ENCODE measurements at regions not wholly inside any gene's neighbourhood (a gene's known extent, or its start where the extent isn't known, plus 50 kb on each side); places are given as distances from the start of the nearest gene placed in this dataset.

DNA sequence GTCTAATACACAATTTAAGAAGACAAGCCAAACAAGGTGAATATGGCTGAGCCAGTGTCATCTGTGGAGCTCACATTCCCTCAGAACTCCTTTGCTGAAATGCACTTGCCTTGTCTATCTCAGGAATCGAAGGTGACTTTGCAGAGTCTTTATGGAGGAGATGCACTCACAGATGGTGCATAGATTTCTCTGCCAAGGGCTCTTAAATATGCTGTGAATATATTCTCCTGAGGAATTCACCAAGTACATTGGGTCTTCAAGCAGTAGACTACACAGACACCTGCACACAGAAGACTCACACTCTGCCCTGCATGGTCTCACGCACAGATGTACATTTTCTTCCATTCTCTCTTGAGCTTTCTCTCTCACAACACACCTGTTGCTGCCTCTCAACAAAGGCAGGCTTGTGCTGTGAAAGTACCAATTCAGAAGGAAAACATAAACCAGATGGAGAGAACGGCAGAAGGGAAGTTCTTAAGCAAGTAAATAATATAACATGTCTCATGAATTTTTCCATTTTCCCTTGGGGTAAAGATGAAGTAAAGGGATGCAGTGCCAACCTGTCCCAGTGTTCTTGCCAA is 174.7 kb downstream of the DLEU7 start:
- Histone ChIP-seq H3K9ac (ENCODE audit: low read length in 2 of 2) (no peak overlapping the region), H3K27ac (ENCODE audit: low read length) (no peak overlapping the region), H3K4me1 (ENCODE audit: control insufficient read depth, insufficient read depth, low read length) (no peaks in the 10 kb centered on the region), H3K27me3 (ENCODE audit: control insufficient read depth in 1 of 2, insufficient read depth in 2 of 2, low read length in 2 of 2) (no peaks in the 10 kb centered on the region), H3K9me3 (ENCODE audit: control insufficient read depth in 2 of 2, low read length in 2 of 2) (no peaks in the 10 kb centered on the region), H3K4me3 (ENCODE audit: low read length in 2 of 2) (no peak overlapping the region), H3K36me3 (ENCODE audit: control insufficient read depth in 2 of 2, insufficient read depth in 2 of 2, low read length in 2 of 2) (no peaks in the 10 kb centered on the region)

DNA sequence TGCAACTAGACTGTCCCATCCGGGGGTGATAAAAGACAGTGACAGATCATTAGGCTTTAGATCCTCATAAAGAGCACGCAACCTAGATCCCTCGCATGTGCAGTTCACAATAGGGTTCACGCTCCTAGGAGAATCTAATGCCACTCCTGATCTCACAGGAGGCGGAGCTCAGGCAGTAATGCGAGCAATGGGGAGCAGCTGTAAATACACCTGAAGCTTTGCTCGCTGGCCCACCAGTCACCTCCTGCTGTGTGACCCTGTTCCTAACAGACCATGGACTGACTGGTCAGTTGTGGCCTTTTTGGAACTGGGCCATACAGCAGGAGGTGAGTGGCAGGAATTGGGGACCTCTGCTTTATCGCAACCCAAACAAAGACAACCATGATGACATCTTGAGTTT is 173.2 kb downstream of the DLEU7 start:
- Histone ChIP-seq H3K4me3 (ENCODE audit: low read length in 2 of 2) (no peak overlapping the region), H3K9ac (ENCODE audit: low read length in 2 of 2) (no peak overlapping the region), H3K36me3 (ENCODE audit: control insufficient read depth in 2 of 2, insufficient read depth in 2 of 2, low read length in 2 of 2) (no peaks in the 10 kb centered on the region), H3K27ac (ENCODE audit: low read length) (no peak overlapping the region), H3K4me1 (ENCODE audit: control insufficient read depth, insufficient read depth, low read length) (no peaks in the 10 kb centered on the region), H3K9me3 (ENCODE audit: control insufficient read depth in 2 of 2, low read length in 2 of 2) (no peaks in the 10 kb centered on the region), H3K27me3 (ENCODE audit: control insufficient read depth in 1 of 2, insufficient read depth in 2 of 2, low read length in 2 of 2) (no peaks in the 10 kb centered on the region)

DNA sequence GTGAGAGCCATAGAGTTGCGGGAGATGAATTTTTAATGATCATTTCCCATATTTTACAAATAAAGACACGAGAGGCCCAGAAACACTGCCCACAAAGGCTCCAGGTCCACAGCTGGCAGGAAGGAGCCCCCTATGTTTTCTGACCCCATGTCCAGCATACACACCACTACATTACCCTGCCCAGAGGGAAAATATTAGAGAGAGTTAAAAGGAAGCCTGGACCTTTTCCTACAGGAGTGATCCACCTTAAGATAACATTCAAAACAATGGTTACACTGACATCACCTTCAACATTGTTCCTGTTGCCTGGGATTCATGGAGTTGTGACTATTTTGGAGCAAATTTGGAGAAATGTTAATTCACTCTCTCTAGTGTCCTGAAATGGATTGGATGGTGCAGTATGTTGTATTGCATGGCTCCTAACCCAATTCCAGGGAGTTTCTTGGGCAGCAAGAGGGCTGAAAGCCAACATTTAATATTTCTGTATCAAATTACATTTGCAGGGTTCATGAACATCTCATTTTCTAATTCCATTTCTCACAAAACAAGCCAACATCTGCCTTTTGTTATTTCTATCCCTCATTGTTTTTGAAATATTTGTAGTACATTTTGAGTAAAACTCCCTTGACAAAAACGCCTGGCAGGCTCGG is 172.5 kb downstream of the DLEU7 start:
- Histone ChIP-seq H3K27ac (ENCODE audit: low read length) (no peak overlapping the region), H3K36me3 (ENCODE audit: control insufficient read depth in 2 of 2, insufficient read depth in 2 of 2, low read length in 2 of 2) (no peaks in the 10 kb centered on the region), H3K27me3 (ENCODE audit: control insufficient read depth in 1 of 2, insufficient read depth in 2 of 2, low read length in 2 of 2) (no peaks in the 10 kb centered on the region), H3K9me3 (ENCODE audit: control insufficient read depth in 2 of 2, low read length in 2 of 2) (no peaks in the 10 kb centered on the region), H3K9ac (ENCODE audit: low read length in 2 of 2) (no peak overlapping the region), H3K4me1 (ENCODE audit: control insufficient read depth, insufficient read depth, low read length) (no peaks in the 10 kb centered on the region), H3K4me3 (ENCODE audit: low read length in 2 of 2) (no peak overlapping the region)

DNA sequence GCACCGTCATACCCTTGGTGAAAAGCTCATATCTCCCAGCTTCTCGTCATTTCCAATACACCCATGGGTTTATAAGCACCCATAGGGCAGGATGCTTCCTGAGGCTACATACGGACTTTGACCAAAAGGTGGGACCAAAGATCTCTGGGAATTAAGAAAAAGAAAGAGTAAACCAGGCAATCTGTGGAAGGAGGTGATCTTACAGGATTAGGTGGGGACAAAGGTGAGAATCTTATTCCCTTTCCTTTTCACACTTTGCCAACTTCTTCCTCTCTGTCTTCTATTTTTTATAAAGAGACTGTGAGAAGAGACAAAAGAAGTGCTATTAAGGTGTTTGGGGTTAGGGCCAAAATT is 172.0 kb downstream of the DLEU7 start:
- no peak overlapping the region for H3K4me3 ChIP-seq (ENCODE audit: low read length in 2 of 2)
- no peak overlapping the region for H3K27ac ChIP-seq (ENCODE audit: low read length)
- H3K4me1 ChIP-seq (ENCODE audit: control insufficient read depth, insufficient read depth, low read length): no peaks in the 10 kb centered on the region
- H3K9me3 ChIP-seq (ENCODE audit: control insufficient read depth in 2 of 2, low read length in 2 of 2): no peaks in the 10 kb centered on the region
- H3K27me3 ChIP-seq (ENCODE audit: control insufficient read depth in 1 of 2, insufficient read depth in 2 of 2, low read length in 2 of 2): no peaks in the 10 kb centered on the region
- H3K36me3 ChIP-seq (ENCODE audit: control insufficient read depth in 2 of 2, insufficient read depth in 2 of 2, low read length in 2 of 2): no peaks in the 10 kb centered on the region
- H3K9ac ChIP-seq (ENCODE audit: low read length in 2 of 2): no peak overlapping the region

DNA sequence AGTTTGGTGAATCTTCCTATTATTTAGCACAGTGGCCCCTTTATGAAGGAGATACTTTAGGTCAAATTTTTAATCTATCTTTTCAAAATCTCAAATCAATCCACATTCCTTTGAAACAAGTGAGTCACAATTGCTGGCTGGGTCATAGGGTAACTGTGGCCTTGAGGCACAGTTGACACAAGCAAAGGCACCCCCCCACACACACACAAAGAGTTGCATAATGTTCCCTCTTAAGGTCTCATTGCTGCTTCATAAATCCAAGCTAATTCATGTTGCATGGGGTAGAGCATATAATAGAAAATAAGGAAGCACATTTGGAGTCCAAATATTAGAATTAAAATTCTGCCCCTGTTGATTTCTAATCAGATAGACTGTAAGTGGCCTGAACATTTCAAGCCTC is 171.5 kb downstream of the DLEU7 start:
- Histone ChIP-seq H3K4me3 (ENCODE audit: low read length in 2 of 2) (no peak overlapping the region), H3K27me3 (ENCODE audit: control insufficient read depth in 1 of 2, insufficient read depth in 2 of 2, low read length in 2 of 2) (no peaks in the 10 kb centered on the region)

DNA sequence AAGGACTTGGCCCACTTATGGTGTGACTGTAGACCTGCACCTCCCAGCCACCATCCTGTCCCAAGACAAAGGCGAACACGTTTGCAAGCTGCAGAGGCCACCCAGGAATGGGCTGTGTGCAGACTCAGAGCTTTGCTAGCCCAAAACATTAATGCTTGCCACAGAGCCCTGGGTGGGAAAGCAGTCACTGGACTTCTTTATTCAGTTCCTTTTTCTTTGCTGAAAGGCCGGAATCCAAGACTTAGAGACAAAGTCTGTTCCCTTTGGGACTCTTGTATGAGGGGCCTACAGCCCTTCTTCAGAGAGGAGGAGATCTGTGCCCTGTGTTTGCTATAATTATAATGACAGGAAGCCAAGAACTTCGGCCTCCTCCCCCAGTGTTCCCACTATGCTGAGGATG is 167.8 kb downstream of the DLEU7 start:
- no peak overlapping the region for H3K27ac ChIP-seq (ENCODE audit: low read length)

More for the DNA sequence above, 171.5 kb downstream of the DLEU7 start:
- Histone ChIP-seq H3K4me1 (ENCODE audit: control insufficient read depth, insufficient read depth, low read length) (no peaks in the 10 kb centered on the region), H3K36me3 (ENCODE audit: control insufficient read depth in 2 of 2, insufficient read depth in 2 of 2, low read length in 2 of 2) (no peaks in the 10 kb centered on the region), H3K9me3 (ENCODE audit: control insufficient read depth in 2 of 2, low read length in 2 of 2) (no peaks in the 10 kb centered on the region), H3K27ac (ENCODE audit: low read length) (no peak overlapping the region), H3K9ac (ENCODE audit: low read length in 2 of 2) (no peak overlapping the region)

DNA sequence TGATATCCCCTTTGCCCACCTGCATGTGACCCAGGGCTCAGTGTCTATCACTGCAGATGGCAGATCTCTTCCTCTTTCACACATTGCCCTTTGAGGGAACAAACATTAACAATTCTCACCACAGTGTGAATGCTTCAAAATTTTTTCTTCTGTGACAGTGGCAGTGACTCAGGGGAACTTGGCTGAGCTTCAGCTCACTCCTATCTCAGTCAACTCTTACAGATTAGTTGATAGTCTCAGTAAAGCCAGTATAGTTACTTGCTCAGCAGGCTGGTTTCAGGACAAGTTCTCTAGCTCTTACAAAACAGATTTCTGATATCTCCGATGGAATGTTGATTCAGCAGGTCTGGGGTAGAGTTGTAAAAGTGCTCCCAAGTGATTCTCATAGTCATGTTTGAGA is 166.9 kb downstream of the DLEU7 start:
- H3K27ac ChIP-seq (ENCODE audit: low read length): no peak overlapping the region
- H3K9me3 ChIP-seq (ENCODE audit: control insufficient read depth in 2 of 2, low read length in 2 of 2): no peaks in the 10 kb centered on the region
- H3K9ac ChIP-seq (ENCODE audit: low read length in 2 of 2): no peak overlapping the region
- H3K36me3 ChIP-seq (ENCODE audit: control insufficient read depth in 2 of 2, insufficient read depth in 2 of 2, low read length in 2 of 2): no peaks in the 10 kb centered on the region
- H3K4me3 ChIP-seq (ENCODE audit: low read length in 2 of 2): no peak overlapping the region
- H3K27me3 ChIP-seq (ENCODE audit: control insufficient read depth in 1 of 2, insufficient read depth in 2 of 2, low read length in 2 of 2): no peaks in the 10 kb centered on the region
- no peaks in the 10 kb centered on the region for H3K4me1 ChIP-seq (ENCODE audit: control insufficient read depth, insufficient read depth, low read length)

More for the DNA sequence above, 167.8 kb downstream of the DLEU7 start:
- no peaks in the 10 kb centered on the region for H3K4me1 ChIP-seq (ENCODE audit: control insufficient read depth, insufficient read depth, low read length)
- no peaks in the 10 kb centered on the region for H3K36me3 ChIP-seq (ENCODE audit: control insufficient read depth in 2 of 2, insufficient read depth in 2 of 2, low read length in 2 of 2)
- no peaks in the 10 kb centered on the region for H3K9me3 ChIP-seq (ENCODE audit: control insufficient read depth in 2 of 2, low read length in 2 of 2)
- no peak overlapping the region for H3K4me3 ChIP-seq (ENCODE audit: low read length in 2 of 2)
- no peak overlapping the region for H3K9ac ChIP-seq (ENCODE audit: low read length in 2 of 2)
- no peaks in the 10 kb centered on the region for H3K27me3 ChIP-seq (ENCODE audit: control insufficient read depth in 1 of 2, insufficient read depth in 2 of 2, low read length in 2 of 2)

DNA sequence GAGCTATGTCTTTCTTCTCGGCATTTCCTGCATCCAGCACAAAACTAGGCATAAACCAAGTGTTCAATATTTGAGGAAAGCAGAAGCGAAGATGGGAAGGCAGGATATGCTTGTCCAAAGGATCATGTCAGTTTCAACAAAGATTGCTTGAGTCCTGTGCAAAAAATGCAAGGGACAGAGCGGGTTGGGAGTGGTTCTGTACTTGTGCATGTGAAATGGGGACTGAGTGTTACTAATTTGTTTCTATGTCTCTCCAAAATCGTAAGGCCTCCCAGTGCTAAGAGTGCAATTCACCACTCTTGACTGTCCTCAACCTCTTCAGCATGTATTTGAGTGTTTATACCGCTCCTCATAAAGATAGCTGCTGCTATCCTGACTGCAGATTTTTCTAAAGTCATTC is 166.2 kb downstream of the DLEU7 start:
- no peak overlapping the region for H3K4me3 ChIP-seq (ENCODE audit: low read length in 2 of 2)
- no peaks in the 10 kb centered on the region for H3K36me3 ChIP-seq (ENCODE audit: control insufficient read depth in 2 of 2, insufficient read depth in 2 of 2, low read length in 2 of 2)
- no peaks in the 10 kb centered on the region for H3K4me1 ChIP-seq (ENCODE audit: control insufficient read depth, insufficient read depth, low read length)
- H3K9me3 ChIP-seq (ENCODE audit: control insufficient read depth in 2 of 2, low read length in 2 of 2): no peaks in the 10 kb centered on the region
- H3K9ac ChIP-seq (ENCODE audit: low read length in 2 of 2): no peak overlapping the region
- H3K27me3 ChIP-seq (ENCODE audit: control insufficient read depth in 1 of 2, insufficient read depth in 2 of 2, low read length in 2 of 2): no peaks in the 10 kb centered on the region
- H3K27ac ChIP-seq (ENCODE audit: low read length): no peak overlapping the region

DNA sequence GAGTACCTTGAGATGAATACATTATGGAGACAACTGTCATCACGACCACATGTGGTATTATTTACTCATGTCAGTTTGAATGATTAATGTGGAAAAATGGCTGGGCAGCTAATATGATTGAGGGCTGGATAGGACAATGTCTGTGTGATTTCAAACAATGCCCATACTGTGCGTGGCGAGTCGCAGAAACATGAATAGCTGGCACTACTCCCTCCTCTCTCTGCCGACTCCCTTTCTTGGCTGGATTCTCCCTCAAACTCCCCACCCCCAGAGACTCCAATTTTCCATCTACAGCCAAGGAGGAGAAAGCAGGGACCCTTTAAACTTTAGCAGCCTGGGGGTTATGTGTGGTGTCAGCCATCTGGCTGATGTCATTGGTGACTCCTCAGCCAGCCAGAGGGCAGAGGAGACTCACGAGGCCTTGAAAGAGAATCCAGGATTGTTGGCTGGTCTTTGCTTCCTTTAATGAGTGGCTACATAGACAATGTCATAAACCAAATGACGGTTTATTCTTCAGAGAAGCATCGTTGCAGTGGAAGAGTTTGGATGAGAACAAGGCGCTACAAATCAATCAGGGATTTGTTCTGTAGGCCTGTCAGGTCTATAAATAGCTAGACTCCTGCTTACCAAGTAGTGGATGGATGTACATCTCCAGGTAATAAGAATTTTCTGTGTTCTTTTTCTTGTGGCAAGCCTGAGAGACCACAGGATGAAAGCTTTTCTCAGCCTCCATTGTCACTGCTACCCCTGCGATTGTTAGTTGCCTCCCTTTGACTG is 165.6 kb downstream of the DLEU7 start:
- no peaks in the 10 kb centered on the region for H3K4me1 ChIP-seq (ENCODE audit: control insufficient read depth, insufficient read depth, low read length)
- no peaks in the 10 kb centered on the region for H3K27me3 ChIP-seq (ENCODE audit: control insufficient read depth in 1 of 2, insufficient read depth in 2 of 2, low read length in 2 of 2)
- H3K9me3 ChIP-seq (ENCODE audit: control insufficient read depth in 2 of 2, low read length in 2 of 2): no peaks in the 10 kb centered on the region
- no peak overlapping the region for H3K27ac ChIP-seq (ENCODE audit: low read length)
- no peak overlapping the region for H3K4me3 ChIP-seq (ENCODE audit: low read length in 2 of 2)
- no peaks in the 10 kb centered on the region for H3K36me3 ChIP-seq (ENCODE audit: control insufficient read depth in 2 of 2, insufficient read depth in 2 of 2, low read length in 2 of 2)
- H3K9ac ChIP-seq (ENCODE audit: low read length in 2 of 2): no peak overlapping the region

DNA sequence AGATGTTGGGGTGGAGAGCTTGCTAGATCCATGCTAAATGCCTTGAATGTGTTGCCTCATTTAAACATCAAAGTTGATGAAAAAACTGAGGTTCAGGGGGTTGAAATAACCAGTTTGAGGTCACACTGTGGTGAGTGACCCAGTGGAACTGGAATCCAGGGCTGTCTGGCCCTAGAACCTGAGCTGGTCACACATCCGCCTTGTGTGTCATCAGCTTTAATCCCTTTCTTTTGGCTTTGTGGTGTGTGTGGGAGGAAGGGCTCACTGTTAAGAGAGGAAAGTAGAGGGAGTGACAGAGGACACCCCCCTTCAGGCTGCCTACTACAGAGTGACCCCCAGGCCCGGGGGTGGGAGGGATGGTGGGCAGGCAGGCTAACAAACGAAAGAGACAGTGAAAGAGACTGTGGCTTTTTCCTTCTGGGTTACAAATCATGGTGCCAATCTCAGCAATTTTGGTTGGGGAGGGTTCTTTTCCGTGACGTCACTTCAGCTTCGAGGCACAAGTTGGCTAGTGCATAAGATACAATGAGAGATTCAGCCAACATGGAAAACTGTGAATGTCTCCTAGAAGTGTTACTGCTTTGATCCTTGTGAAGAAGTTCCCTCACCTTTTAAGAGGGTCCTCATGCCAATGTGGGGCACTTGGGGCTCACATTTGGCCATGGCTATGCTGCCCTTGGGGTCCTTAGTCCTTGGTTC is 164.9 kb downstream of the DLEU7 start:
- H3K36me3 ChIP-seq (ENCODE audit: control insufficient read depth in 2 of 2, insufficient read depth in 2 of 2, low read length in 2 of 2): no peaks in the 10 kb centered on the region
- no peaks in the 10 kb centered on the region for H3K9me3 ChIP-seq (ENCODE audit: control insufficient read depth in 2 of 2, low read length in 2 of 2)
- H3K4me3 ChIP-seq (ENCODE audit: low read length in 2 of 2): no peak overlapping the region
- no peaks in the 10 kb centered on the region for H3K27me3 ChIP-seq (ENCODE audit: control insufficient read depth in 1 of 2, insufficient read depth in 2 of 2, low read length in 2 of 2)
- no peak overlapping the region for H3K27ac ChIP-seq (ENCODE audit: low read length)
- H3K9ac ChIP-seq (ENCODE audit: low read length in 2 of 2): no peak overlapping the region
- H3K4me1 ChIP-seq (ENCODE audit: control insufficient read depth, insufficient read depth, low read length): no peaks in the 10 kb centered on the region
